ENCODE measurements at regions not wholly inside any gene's neighbourhood (a gene's known extent, or its start where the extent isn't known, plus 50 kb on each side); places are given as distances from the start of the nearest gene placed in this dataset.

GRCh38 chr10:104520653-104521052, 120.4 kb upstream of the SORCS3 start:
- DNase-seq (ENCODE audit: unreplicated experiment): no peak
- ChIA-PET POLR2A (no interaction called here), CTCF (no interaction called here)
- Mint-ChIP-seq H3K27me3 (ENCODE audit: insufficient read depth, unreplicated experiment) (no peaks in the 10 kb centered on the region), H3K9me3 (ENCODE audit: unreplicated experiment) (no peaks in the 10 kb centered on the region), H3K27ac (ENCODE audit: low read depth, unreplicated experiment) (no peak overlapping the region), H3K4me1 (ENCODE audit: insufficient read depth, unreplicated experiment) (no peaks in the 10 kb centered on the region), H3K36me3 (ENCODE audit: insufficient read depth, unreplicated experiment) (no peaks in the 10 kb centered on the region), H3K4me3 (ENCODE audit: unreplicated experiment) (no peak overlapping the region)
- intact Hi-C loops (cut with micrococcal nuclease): no loop called here
- no TSS peak for BruUV-seq (replicated peaks)
- TF ChIP-seq CTCF (IDR thresholded peaks at IDR 0.05; ENCODE audit: unreplicated experiment): no peak

GRCh38 chr10:104521901-104522694, 119.0 kb upstream of the SORCS3 start:
- Mint-ChIP-seq H3K4me1 (ENCODE audit: insufficient read depth, unreplicated experiment) (no peaks in the 10 kb centered on the region), H3K36me3 (ENCODE audit: insufficient read depth, unreplicated experiment) (no peaks in the 10 kb centered on the region), H3K27me3 (ENCODE audit: insufficient read depth, unreplicated experiment) (no peaks in the 10 kb centered on the region), H3K27ac (ENCODE audit: low read depth, unreplicated experiment) (no peak overlapping the region), H3K9me3 (ENCODE audit: unreplicated experiment) (no peaks in the 10 kb centered on the region), H3K4me3 (ENCODE audit: unreplicated experiment) (no peak overlapping the region)
- no peak for DNase-seq (ENCODE audit: unreplicated experiment)
- intact Hi-C loops (cut with micrococcal nuclease): no loop called here
- TF ChIP-seq CTCF (IDR thresholded peaks at IDR 0.05; ENCODE audit: unreplicated experiment): no peak
- no TSS peak for BruUV-seq (replicated peaks)
- CTCF ChIA-PET: interaction anchor here (0.6 kb wide), 1 partner anchor 112 kb away, joined by 3 read pairs; no protein-coding TSS in a partner anchor
- POLR2A ChIA-PET: interaction anchor here (0.6 kb wide), 1 partner anchor 20 kb away, joined by 3 read pairs; no protein-coding TSS in a partner anchor

GRCh38 chr10:104526188-104526587, 114.9 kb upstream of the SORCS3 start:
- TF ChIP-seq CTCF (IDR thresholded peaks at IDR 0.05; ENCODE audit: unreplicated experiment): no peak
- Mint-ChIP-seq H3K27me3 (ENCODE audit: insufficient read depth, unreplicated experiment) (no peaks in the 10 kb centered on the region), H3K36me3 (ENCODE audit: insufficient read depth, unreplicated experiment) (no peaks in the 10 kb centered on the region), H3K27ac (ENCODE audit: low read depth, unreplicated experiment) (no peak overlapping the region), H3K4me3 (ENCODE audit: unreplicated experiment) (no peak overlapping the region), H3K4me1 (ENCODE audit: insufficient read depth, unreplicated experiment) (no peaks in the 10 kb centered on the region), H3K9me3 (ENCODE audit: unreplicated experiment) (no peaks in the 10 kb centered on the region)
- ChIA-PET POLR2A (no interaction called here), CTCF (interaction anchor here (0.6 kb wide), 2 partner anchors 17 to 86 kb away, joined by 3 read pairs; no protein-coding TSS in a partner anchor)
- intact Hi-C loops (cut with micrococcal nuclease): no loop called here
- DNase-seq (ENCODE audit: unreplicated experiment): no peak
- BruUV-seq (replicated peaks): no TSS peak

GRCh38 chr10:104527013-104527412, 114.1 kb upstream of the SORCS3 start:
- Mint-ChIP-seq H3K4me3 (ENCODE audit: unreplicated experiment) (no peak overlapping the region), H3K9me3 (ENCODE audit: unreplicated experiment) (no peaks in the 10 kb centered on the region), H3K36me3 (ENCODE audit: insufficient read depth, unreplicated experiment) (no peaks in the 10 kb centered on the region), H3K4me1 (ENCODE audit: insufficient read depth, unreplicated experiment) (no peaks in the 10 kb centered on the region), H3K27me3 (ENCODE audit: insufficient read depth, unreplicated experiment) (no peaks in the 10 kb centered on the region), H3K27ac (ENCODE audit: low read depth, unreplicated experiment) (no peak overlapping the region)
- POLR2A ChIA-PET: no interaction called here
- CTCF ChIA-PET: no interaction called here
- TF ChIP-seq CTCF (IDR thresholded peaks at IDR 0.05; ENCODE audit: unreplicated experiment): no peak
- no TSS peak for BruUV-seq (replicated peaks)
- no peak for DNase-seq (ENCODE audit: unreplicated experiment)
- intact Hi-C loops (cut with micrococcal nuclease): no loop called here
